ENCODE measurements at regions not wholly inside any gene's neighbourhood (a gene's known extent, or its start where the extent isn't known, plus 50 kb on each side); places are given as distances from the start of the nearest gene placed in this dataset.

DNA sequence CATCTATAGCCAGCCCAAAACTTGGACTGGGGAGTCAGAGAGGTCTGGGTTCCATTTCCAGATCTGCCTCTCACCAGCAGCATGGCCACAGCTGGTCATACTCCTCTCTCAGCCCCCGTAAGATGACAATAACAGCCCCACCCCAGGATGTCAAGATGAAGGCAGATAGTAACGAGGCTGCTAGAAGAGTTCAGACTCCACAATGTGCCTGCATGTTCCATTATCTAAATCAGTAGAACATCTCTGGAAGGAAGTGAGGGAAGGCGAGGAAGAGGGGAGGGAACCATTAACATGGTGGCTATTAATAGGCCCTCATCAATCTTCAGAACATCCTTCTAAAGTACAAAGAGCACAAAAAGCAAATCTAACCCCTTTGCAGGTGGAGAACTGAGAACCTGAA lies 98.0 kb upstream of the KCNG1 start:
- H3K36me3 Mint-ChIP-seq (ENCODE audit: low read depth): no peaks in the 10 kb centered on the region
- no peak overlapping the region for H3K4me3 Mint-ChIP-seq
- peaks cover 5% of the 10 kb centered on the region for H3K27me3 Mint-ChIP-seq (ENCODE audit: insufficient read depth)
- H3K9me3 Mint-ChIP-seq: no peaks in the 10 kb centered on the region
- peaks cover 56% of the 10 kb centered on the region for H3K4me1 Mint-ChIP-seq (ENCODE audit: low read depth)
- H3K27ac Mint-ChIP-seq: no peak overlapping the region
- DNase-seq: no peak
- TF ChIP-seq, protein P1, sequence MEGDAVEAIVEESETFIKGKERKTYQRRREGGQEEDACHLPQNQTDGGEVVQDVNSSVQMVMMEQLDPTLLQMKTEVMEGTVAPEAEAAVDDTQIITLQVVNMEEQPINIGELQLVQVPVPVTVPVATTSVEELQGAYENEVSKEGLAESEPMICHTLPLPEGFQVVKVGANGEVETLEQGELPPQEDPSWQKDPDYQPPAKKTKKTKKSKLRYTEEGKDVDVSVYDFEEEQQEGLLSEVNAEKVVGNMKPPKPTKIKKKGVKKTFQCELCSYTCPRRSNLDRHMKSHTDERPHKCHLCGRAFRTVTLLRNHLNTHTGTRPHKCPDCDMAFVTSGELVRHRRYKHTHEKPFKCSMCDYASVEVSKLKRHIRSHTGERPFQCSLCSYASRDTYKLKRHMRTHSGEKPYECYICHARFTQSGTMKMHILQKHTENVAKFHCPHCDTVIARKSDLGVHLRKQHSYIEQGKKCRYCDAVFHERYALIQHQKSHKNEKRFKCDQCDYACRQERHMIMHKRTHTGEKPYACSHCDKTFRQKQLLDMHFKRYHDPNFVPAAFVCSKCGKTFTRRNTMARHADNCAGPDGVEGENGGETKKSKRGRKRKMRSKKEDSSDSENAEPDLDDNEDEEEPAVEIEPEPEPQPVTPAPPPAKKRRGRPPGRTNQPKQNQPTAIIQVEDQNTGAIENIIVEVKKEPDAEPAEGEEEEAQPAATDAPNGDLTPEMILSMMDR (IDR thresholded peaks at IDR 0.05): no peak

DNA sequence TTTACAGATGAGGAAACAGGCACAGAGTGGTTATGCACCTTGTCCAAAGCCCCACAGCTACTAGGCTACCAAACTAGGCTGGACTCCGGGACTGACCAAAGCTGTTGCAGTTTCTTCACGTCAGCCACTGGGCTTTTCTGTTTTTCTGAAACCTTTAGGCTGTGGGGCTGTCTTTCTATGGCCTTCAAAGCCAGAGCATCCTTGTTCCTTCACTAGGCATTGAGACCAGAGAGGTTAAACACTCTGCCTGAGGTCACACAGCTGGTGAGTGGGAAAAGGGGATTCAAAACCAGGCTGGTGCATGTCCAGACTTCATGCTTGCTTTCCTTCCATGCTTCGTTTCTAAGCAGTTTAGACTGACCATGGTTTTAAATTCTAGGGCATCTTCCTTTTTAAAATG lies 97.5 kb upstream of the KCNG1 start:
- Mint-ChIP-seq H3K27ac (no peak overlapping the region), H3K36me3 (ENCODE audit: low read depth) (no peaks in the 10 kb centered on the region)
- no peak for DNase-seq

GRCh38 chr20:51119914-51120313 lies 97.0 kb upstream of the KCNG1 start:
- no peaks in the 10 kb centered on the region for H3K9me3 Mint-ChIP-seq
- no peak overlapping the region for H3K4me3 Mint-ChIP-seq
- no peak for DNase-seq
- H3K27me3 Mint-ChIP-seq (ENCODE audit: insufficient read depth): peaks cover 5% of the 10 kb centered on the region
- H3K4me1 Mint-ChIP-seq (ENCODE audit: low read depth): peaks cover 47% of the 10 kb centered on the region
- H3K36me3 Mint-ChIP-seq (ENCODE audit: low read depth): no peaks in the 10 kb centered on the region
- TF ChIP-seq, protein P1 (IDR thresholded peaks at IDR 0.05): no peak
- no peak overlapping the region for H3K27ac Mint-ChIP-seq

More for the DNA sequence above, 97.5 kb upstream of the KCNG1 start:
- Mint-ChIP-seq H3K9me3 (no peaks in the 10 kb centered on the region), H3K4me3 (no peak overlapping the region), H3K4me1 (ENCODE audit: low read depth) (peaks cover 52% of the 10 kb centered on the region), H3K27me3 (ENCODE audit: insufficient read depth) (peaks cover 5% of the 10 kb centered on the region)
- TF ChIP-seq, protein P1 (IDR thresholded peaks at IDR 0.05): no peak

DNA sequence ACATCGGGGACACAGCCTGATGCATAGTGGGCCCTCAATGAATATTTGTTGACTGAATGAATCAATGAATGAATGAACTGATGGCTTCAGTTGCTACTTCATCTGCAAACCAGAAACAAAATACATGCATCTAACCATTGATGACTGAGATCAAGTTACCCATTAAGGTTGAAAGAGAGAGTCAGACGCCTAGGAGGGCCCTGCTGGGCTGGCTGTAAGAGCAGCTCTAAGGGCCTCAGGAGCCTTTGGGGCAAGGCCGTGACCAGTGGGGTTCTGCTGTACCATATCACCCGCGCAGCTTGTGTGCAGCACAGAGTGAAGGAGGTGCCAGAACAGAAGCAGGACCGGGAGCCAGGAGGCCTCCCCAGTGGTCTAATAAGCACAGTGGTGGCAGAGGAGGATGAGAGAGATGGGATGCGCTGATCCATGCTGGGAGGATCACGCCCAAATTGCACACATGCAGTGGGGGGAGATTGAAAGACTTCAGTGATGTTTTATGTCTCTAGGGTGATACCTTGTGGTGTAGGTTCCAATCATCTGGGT lies 96.1 kb upstream of the KCNG1 start:
- no peaks in the 10 kb centered on the region for H3K36me3 Mint-ChIP-seq (ENCODE audit: low read depth)
- H3K4me3 Mint-ChIP-seq: no peak overlapping the region
- peaks cover 5% of the 10 kb centered on the region for H3K27me3 Mint-ChIP-seq (ENCODE audit: insufficient read depth)
- no peak overlapping the region for H3K27ac Mint-ChIP-seq
- no peak for DNase-seq
- H3K4me1 Mint-ChIP-seq (ENCODE audit: low read depth): peaks cover 47% of the 10 kb centered on the region
- H3K9me3 Mint-ChIP-seq: no peaks in the 10 kb centered on the region
- TF ChIP-seq, protein P1 (IDR thresholded peaks at IDR 0.05): no peak

DNA sequence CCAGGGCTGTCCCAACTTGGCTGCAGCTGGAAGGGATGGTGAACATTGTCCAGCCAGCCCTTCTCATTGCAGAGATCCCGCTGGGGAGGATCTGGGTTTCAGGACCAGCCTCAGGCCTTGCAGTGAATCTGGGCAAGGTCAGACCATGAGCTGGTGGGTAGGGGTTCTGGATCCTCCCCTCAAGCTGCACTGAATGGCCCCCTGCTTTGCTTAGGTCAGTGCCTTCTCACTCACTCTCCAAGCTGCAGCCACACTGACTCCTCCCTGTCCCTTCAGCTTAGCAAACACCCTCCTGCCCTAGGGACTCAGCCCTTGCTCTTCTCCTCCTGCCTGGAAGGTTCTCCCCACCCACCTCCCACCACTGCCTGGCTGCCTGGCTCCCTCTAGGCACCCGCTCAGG lies 95.3 kb upstream of the KCNG1 start:
- DNase-seq: no peak
- Mint-ChIP-seq H3K4me3 (no peak overlapping the region), H3K9me3 (no peaks in the 10 kb centered on the region), H3K4me1 (ENCODE audit: low read depth) (peaks cover 47% of the 10 kb centered on the region), H3K27ac (no peak overlapping the region), H3K36me3 (ENCODE audit: low read depth) (no peaks in the 10 kb centered on the region), H3K27me3 (ENCODE audit: insufficient read depth) (peaks cover 5% of the 10 kb centered on the region)
- TF ChIP-seq, protein P1 (IDR thresholded peaks at IDR 0.05): no peak
